ENCODE measurements at regions not wholly inside any gene's neighbourhood (a gene's known extent, or its start where the extent isn't known, plus 50 kb on each side); places are given as distances from the start of the nearest gene placed in this dataset.

- no peak for DNase-seq
These were observed 564.2 kb upstream of the PITX2 start for GRCh38 chr4:111187108-111187507.

- no peak for DNase-seq
These were observed 575.6 kb upstream of the PITX2 start for GRCh38 chr4:111198446-111198845.

GRCh38 chr4:111204797-111205196, 581.9 kb upstream of the PITX2 start:
- no peak for DNase-seq

GRCh38 chr4:111208970-111209369, 586.1 kb upstream of the PITX2 start:
- DNase-seq = no peak

- DNase-seq = no peak
These were observed 586.8 kb upstream of the PITX2 start for GRCh38 chr4:111209706-111210105.

GRCh38 chr4:111210595-111210994, 587.7 kb upstream of the PITX2 start:
- DNase-seq = no peak

- DNase-seq = no peak
These were observed 590.7 kb upstream of the PITX2 start for GRCh38 chr4:111213531-111213930.

- DNase-seq = no peak
These were observed 591.5 kb upstream of the PITX2 start for GRCh38 chr4:111214371-111214770.

- no peak for DNase-seq
These were observed 592.9 kb upstream of the PITX2 start for GRCh38 chr4:111215755-111216154.

- DNase-seq = no peak
These were observed 593.9 kb upstream of the PITX2 start for GRCh38 chr4:111216791-111217190.

GRCh38 chr4:111221371-111221770, 598.5 kb upstream of the PITX2 start:
- no peak for DNase-seq

GRCh38 chr4:111228396-111228795, 605.5 kb upstream of the PITX2 start:
- DNase-seq = no peak

GRCh38 chr4:111228874-111229273, 606.0 kb upstream of the PITX2 start:
- no peak for DNase-seq

GRCh38 chr4:111230265-111230664, 607.4 kb upstream of the PITX2 start:
- DNase-seq = no peak

GRCh38 chr4:111231281-111231680, 608.4 kb upstream of the PITX2 start:
- DNase-seq = no peak

- DNase-seq = no peak
These were observed 612.1 kb upstream of the PITX2 start for GRCh38 chr4:111234939-111235338.

- DNase-seq = no peak
These were observed 641.0 kb upstream of the PITX2 start for GRCh38 chr4:111263836-111264235.

- no peak for DNase-seq
These were observed 644.1 kb upstream of the PITX2 start for GRCh38 chr4:111266937-111267336.

GRCh38 chr4:111267786-111268185, 644.9 kb upstream of the PITX2 start:
- DNase-seq = no peak

GRCh38 chr4:111268769-111269414, 646.0 kb upstream of the PITX2 start:
- DNase-seq = no peak

GRCh38 chr4:111269439-111269838, 646.6 kb upstream of the PITX2 start:
- DNase-seq = no peak

- no peak for DNase-seq
These were observed 651.2 kb upstream of the PITX2 start for GRCh38 chr4:111274060-111274459.

GRCh38 chr4:111274486-111274885, 651.6 kb upstream of the PITX2 start:
- DNase-seq = no peak

- DNase-seq = no peak
These were observed 658.3 kb upstream of the PITX2 start for GRCh38 chr4:111281219-111281618.

- DNase-seq = no peak
These were observed 659.2 kb upstream of the PITX2 start for GRCh38 chr4:111282035-111282434.

Data from inflammatory macrophage treated with lipopolysaccharide for 1 hour (primary cell).